ENCODE measurements at regions not wholly inside any gene's neighbourhood (a gene's known extent, or its start where the extent isn't known, plus 50 kb on each side); places are given as distances from the start of the nearest gene placed in this dataset.

DNA sequence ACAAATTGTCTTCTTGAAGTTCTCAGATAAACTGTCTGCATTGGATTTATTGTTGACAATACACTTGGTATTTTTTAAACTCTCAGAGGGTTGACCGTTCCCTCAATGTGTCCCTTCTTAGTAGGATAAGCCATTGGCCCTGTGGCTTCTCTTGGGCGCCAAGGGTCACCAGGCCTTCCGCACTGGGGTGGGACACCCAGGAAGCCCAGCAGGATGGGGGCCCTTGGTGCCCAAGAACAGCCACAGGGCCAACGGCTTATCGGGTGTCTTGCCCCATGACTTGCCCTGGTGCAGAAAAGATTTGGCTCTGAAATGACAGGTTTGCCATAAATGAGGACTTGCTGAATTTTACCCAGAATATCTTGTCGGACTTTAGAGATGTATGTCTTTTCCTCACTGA lies 375.0 kb downstream of the IRX2 start:
- H3K4me3 ChIP-seq (ENCODE audit: low read depth, low read length) = no peak overlapping the region
- TF ChIP-seq, protein P1, sequence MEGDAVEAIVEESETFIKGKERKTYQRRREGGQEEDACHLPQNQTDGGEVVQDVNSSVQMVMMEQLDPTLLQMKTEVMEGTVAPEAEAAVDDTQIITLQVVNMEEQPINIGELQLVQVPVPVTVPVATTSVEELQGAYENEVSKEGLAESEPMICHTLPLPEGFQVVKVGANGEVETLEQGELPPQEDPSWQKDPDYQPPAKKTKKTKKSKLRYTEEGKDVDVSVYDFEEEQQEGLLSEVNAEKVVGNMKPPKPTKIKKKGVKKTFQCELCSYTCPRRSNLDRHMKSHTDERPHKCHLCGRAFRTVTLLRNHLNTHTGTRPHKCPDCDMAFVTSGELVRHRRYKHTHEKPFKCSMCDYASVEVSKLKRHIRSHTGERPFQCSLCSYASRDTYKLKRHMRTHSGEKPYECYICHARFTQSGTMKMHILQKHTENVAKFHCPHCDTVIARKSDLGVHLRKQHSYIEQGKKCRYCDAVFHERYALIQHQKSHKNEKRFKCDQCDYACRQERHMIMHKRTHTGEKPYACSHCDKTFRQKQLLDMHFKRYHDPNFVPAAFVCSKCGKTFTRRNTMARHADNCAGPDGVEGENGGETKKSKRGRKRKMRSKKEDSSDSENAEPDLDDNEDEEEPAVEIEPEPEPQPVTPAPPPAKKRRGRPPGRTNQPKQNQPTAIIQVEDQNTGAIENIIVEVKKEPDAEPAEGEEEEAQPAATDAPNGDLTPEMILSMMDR (IDR thresholded peaks at IDR 0.05; ENCODE audit: insufficient read depth, low read length, missing control alignments) = no peak
- ChIA-PET POLR2A (no interaction called here), CTCF (no interaction called here)
- DNase-seq (ENCODE audit: low read depth, low spot score) = no peak

DNA sequence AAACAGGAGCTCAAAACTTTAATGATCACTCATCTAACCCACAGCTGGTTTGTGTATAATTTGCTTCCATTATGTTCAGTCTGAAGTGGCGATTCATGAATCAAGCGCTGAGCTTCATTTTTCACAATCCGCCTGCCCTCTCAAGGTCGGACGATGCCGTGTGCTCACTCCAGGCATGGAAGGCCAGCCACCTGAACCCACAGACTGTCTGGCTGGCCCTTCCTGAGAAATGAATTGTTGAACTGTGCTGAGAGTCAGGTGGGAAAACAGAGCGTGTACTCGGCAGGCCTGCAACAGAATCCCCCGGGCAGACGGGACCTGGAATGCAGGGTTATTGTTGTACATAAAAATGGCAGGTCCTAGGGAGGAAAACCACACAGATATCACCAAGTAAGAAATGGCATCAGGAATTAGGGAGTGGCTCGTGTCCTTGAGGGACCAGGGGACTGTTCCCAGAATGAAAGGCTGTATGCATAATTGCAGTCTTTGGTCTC lies 375.7 kb downstream of the IRX2 start:
- no peak for DNase-seq (ENCODE audit: low read depth, low spot score)
- no peak overlapping the region for H3K4me3 ChIP-seq (ENCODE audit: low read depth, low read length)
- ChIA-PET POLR2A (no interaction called here), CTCF (no interaction called here)
- TF ChIP-seq, protein P1 (IDR thresholded peaks at IDR 0.05; ENCODE audit: insufficient read depth, low read length, missing control alignments) = no peak

DNA sequence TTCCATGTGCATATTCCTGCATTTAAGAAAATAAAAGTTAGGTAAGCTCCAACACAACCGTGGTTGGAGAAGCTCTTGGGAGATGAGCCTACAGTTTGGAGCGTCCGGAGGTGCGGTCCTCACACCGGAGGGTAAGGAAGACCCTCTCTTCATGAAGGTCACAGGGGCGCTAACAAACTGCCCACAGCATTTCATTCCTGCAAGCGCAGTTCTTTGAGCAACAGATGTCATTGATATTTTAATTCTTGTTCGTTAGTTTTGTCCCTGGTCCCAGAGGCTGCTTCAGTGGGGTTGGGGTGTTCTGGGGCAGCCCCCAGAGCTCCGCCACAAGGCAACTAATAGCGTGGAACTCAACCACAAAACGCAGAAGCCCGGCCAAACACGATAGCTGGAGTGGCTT lies 376.2 kb downstream of the IRX2 start:
- TF ChIP-seq, protein P1 (IDR thresholded peaks at IDR 0.05; ENCODE audit: insufficient read depth, low read length, missing control alignments) = no peak
- ChIA-PET CTCF (no interaction called here), POLR2A (no interaction called here)
- no peak overlapping the region for H3K4me3 ChIP-seq (ENCODE audit: low read depth, low read length)
- no peak for DNase-seq (ENCODE audit: low read depth, low spot score)

DNA sequence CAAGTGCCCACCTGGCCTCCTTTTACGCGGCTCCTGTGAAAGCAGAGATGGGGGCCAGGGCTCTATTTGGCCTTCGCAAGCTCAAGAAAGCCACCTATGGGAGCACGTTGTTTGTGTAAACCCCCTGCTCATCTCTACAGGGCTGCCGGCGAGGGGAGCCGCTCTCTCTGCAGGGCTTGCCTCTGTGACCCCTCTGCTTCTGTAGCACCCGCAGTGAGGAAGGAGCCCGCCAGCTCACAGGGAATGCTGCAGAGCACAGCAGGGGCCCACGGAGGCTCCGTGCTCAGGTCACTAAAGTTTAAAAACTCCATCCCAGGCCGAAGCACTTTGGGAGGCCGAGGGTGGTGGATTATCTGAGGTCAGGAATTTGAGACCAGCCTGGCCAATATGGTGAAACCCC lies 376.8 kb downstream of the IRX2 start:
- DNase-seq (ENCODE audit: low read depth, low spot score) = no peak
- ChIA-PET POLR2A (no interaction called here), CTCF (no interaction called here)
- no peak overlapping the region for H3K4me3 ChIP-seq (ENCODE audit: low read depth, low read length)
- TF ChIP-seq, protein P1 (IDR thresholded peaks at IDR 0.05; ENCODE audit: insufficient read depth, low read length, missing control alignments) = no peak

DNA sequence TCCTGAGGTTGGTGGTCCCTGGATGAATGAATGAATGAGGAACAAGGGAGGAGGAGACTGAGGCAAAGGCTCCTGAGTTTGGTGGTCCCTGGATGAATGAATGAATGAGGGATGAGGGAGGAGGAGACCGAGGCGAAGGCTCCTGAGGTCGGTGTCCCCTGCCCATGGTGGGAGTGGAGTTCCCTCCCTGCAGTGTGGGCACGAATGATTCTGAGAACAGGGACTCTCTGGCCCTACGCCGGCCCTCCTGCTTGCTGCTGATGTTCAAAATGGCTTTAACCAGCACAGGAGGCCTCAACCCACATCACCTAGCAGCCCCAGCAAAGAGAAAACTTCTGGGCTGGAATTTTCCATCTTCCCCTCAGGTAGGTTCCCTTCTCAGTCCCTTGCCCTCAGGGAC lies 377.8 kb downstream of the IRX2 start:
- no peak overlapping the region for H3K4me3 ChIP-seq (ENCODE audit: low read depth, low read length)
- CTCF ChIA-PET = no interaction called here
- DNase-seq (ENCODE audit: low read depth, low spot score) = no peak
- TF ChIP-seq, protein P1 (IDR thresholded peaks at IDR 0.05; ENCODE audit: insufficient read depth, low read length, missing control alignments) = no peak
- POLR2A ChIA-PET = no interaction called here

DNA sequence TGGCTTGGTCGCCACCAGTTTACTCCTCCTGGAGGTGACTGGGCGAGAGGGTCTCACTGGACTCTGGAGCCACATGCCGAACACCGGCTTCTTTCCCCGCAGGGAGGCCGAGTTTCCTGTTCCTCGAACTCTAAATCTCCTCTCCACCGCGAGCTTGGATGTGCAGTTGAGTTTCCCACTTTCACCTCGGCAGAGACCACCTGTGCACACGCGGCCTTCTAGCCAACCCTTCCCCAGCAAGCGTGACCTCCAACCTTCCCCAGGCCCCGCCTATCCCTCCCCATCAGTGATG lies 380.1 kb downstream of the IRX2 start:
- TF ChIP-seq, protein P1 (IDR thresholded peaks at IDR 0.05; ENCODE audit: insufficient read depth, low read length, missing control alignments) = no peak
- CTCF ChIA-PET = no interaction called here
- DNase-seq (ENCODE audit: low read depth, low spot score) = no peak
- POLR2A ChIA-PET = no interaction called here
- no peak overlapping the region for H3K4me3 ChIP-seq (ENCODE audit: low read depth, low read length)
